HT-29 (cell line): ENCODE measurements at regions not wholly inside any gene's neighbourhood (a gene's known extent, or its start where the extent isn't known, plus 50 kb on each side); places are given as distances from the start of the nearest gene placed in this dataset.

Experiments used
- DNase-seq: peaks from one replicate; pipeline ENCODE4 v3.0.0-alpha.2; 2015; ENCODE audit warnings: low spot score

- no peak for DNase-seq
Observed at GRCh38 chr7:81367326-81367931, 402.4 kb downstream of the HGF start.

GRCh38 chr7:81366546-81366945, 403.3 kb downstream of the HGF start:
- no peak for DNase-seq

- DNase-seq = no peak
Observed at GRCh38 chr7:81361769-81362312, 408.0 kb downstream of the HGF start.

- DNase-seq = no peak
Observed at GRCh38 chr7:81355911-81356310, 413.9 kb downstream of the HGF start.

- no peak for DNase-seq
Observed at GRCh38 chr7:81349044-81349443, 420.8 kb downstream of the HGF start.

- DNase-seq = no peak
Observed at GRCh38 chr7:81339946-81340345, 421.1 kb upstream of the SEMA3C start.

GRCh38 chr7:81333536-81333935, 414.7 kb upstream of the SEMA3C start:
- no peak for DNase-seq

GRCh38 chr7:81333004-81333403, 414.2 kb upstream of the SEMA3C start:
- DNase-seq = no peak

- DNase-seq = no peak
Observed at GRCh38 chr7:81331061-81332018, 412.5 kb upstream of the SEMA3C start.

GRCh38 chr7:81330108-81330507, 411.3 kb upstream of the SEMA3C start:
- DNase-seq = peak; percentile 39

GRCh38 chr7:81327468-81328266, 408.8 kb upstream of the SEMA3C start:
- no peak for DNase-seq

GRCh38 chr7:81321949-81322348, 403.1 kb upstream of the SEMA3C start:
- DNase-seq = no peak

GRCh38 chr7:81317741-81318140, 398.9 kb upstream of the SEMA3C start:
- no peak for DNase-seq

- no peak for DNase-seq
Observed at GRCh38 chr7:81308643-81309322, 389.9 kb upstream of the SEMA3C start.

GRCh38 chr7:81301815-81302214, 383.0 kb upstream of the SEMA3C start:
- DNase-seq = no peak

- no peak for DNase-seq
Observed at GRCh38 chr7:81300753-81301152, 381.9 kb upstream of the SEMA3C start.

- DNase-seq = no peak
Observed at GRCh38 chr7:81299711-81300110, 380.9 kb upstream of the SEMA3C start.

GRCh38 chr7:81298951-81299666, 380.3 kb upstream of the SEMA3C start:
- DNase-seq = peak; percentile 78

GRCh38 chr7:81297317-81297716, 378.5 kb upstream of the SEMA3C start:
- no peak for DNase-seq

- DNase-seq = no peak
Observed at GRCh38 chr7:81296726-81297125, 377.9 kb upstream of the SEMA3C start.
